ENCODE measurements at regions not wholly inside any gene's neighbourhood (a gene's known extent, or its start where the extent isn't known, plus 50 kb on each side); places are given as distances from the start of the nearest gene placed in this dataset.

GRCh38 chr4:54152846-54153600, 53.1 kb downstream of the GSX2 start:
- DNase-seq (ENCODE audit: low spot score): peak; percentile 77

GRCh38 chr4:54155936-54156335, 56.0 kb downstream of the GSX2 start:
- DNase-seq (ENCODE audit: low spot score): no peak

GRCh38 chr4:54157606-54158005, 57.6 kb downstream of the GSX2 start:
- DNase-seq (ENCODE audit: low spot score): no peak

GRCh38 chr4:54159543-54159942, 59.6 kb downstream of the GSX2 start:
- DNase-seq (ENCODE audit: low spot score): no peak

- no peak for DNase-seq (ENCODE audit: low spot score)
Measured at GRCh38 chr4:54165011-54165410, 64.1 kb upstream of the PDGFRA start.

GRCh38 chr4:54165438-54165837, 63.7 kb upstream of the PDGFRA start:
- peak; percentile 86 for DNase-seq (ENCODE audit: low spot score)

GRCh38 chr4:54167508-54167907, 61.6 kb upstream of the PDGFRA start:
- DNase-seq (ENCODE audit: low spot score): no peak

GRCh38 chr4:54169176-54169575, 59.9 kb upstream of the PDGFRA start:
- DNase-seq (ENCODE audit: low spot score): no peak

GRCh38 chr4:54172156-54172555, 56.9 kb upstream of the PDGFRA start:
- DNase-seq (ENCODE audit: low spot score): no peak

GRCh38 chr4:54173281-54173912, 55.7 kb upstream of the PDGFRA start:
- no peak for DNase-seq (ENCODE audit: low spot score)

- no peak for DNase-seq (ENCODE audit: low spot score)
Measured at GRCh38 chr4:54176202-54176601, 52.9 kb upstream of the PDGFRA start.
